ENCODE measurements at regions not wholly inside any gene's neighbourhood (a gene's known extent, or its start where the extent isn't known, plus 50 kb on each side); places are given as distances from the start of the nearest gene placed in this dataset.

DNA sequence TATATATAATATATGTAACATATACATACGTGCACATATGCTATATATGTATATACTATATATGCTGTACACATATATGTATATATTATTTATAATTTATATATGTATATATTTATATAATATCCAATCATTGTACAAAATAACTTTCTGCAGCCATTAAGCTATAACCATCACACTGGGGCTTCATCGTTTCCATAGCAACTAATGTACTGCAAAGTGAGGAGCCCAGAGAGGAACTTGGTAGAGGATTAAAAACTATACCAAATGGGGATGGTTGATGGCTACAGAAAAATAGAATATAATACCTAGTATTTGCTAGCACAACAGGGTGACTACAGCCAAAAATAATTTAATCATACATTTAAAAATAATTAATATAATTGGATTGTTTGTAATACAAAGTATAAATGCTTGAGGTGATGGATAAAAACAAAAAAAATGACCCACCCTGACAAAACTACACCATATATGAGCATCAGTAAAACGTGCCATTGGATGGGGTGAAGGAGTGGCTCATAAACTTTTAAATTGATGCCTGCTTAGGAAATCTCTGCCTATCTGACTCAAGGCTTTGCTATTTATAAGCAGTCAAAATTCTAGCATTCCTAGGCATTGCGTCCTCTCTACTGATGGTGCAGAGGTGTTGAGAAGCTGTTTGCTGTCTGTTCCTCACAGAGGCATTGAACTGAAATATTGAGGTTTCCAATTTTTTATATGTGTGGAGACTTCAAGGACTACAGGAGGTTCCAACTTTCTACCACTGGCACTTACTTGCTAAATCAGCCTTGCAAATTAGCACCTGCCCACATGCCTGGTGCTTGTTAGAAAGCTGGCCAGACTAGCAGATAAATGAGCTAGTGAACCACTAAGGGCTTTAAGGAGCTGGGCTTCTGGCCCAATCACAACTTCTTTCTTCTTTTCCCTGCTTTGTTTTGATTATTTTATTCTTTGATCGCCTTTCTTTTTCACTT, 190.1 kb downstream of the SCP2D1 start:
- TF ChIP-seq, protein P1, sequence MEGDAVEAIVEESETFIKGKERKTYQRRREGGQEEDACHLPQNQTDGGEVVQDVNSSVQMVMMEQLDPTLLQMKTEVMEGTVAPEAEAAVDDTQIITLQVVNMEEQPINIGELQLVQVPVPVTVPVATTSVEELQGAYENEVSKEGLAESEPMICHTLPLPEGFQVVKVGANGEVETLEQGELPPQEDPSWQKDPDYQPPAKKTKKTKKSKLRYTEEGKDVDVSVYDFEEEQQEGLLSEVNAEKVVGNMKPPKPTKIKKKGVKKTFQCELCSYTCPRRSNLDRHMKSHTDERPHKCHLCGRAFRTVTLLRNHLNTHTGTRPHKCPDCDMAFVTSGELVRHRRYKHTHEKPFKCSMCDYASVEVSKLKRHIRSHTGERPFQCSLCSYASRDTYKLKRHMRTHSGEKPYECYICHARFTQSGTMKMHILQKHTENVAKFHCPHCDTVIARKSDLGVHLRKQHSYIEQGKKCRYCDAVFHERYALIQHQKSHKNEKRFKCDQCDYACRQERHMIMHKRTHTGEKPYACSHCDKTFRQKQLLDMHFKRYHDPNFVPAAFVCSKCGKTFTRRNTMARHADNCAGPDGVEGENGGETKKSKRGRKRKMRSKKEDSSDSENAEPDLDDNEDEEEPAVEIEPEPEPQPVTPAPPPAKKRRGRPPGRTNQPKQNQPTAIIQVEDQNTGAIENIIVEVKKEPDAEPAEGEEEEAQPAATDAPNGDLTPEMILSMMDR (conservative IDR thresholded peaks at IDR 0.05 in 1 of 2, IDR thresholded peaks at IDR 0.05 in 1 of 2; ENCODE audit: low read depth in 1 of 2, low read length in 2 of 2) = no peak
- no peak for TF ChIP-seq EZH2 (IDR thresholded peaks at IDR 0.05; ENCODE audit: low read length, missing control alignments)
